Esophagus muscularis mucosa (tissue), 3 donors: ENCODE measurements at regions not wholly inside any gene's neighbourhood (a gene's known extent, or its start where the extent isn't known, plus 50 kb on each side); places are given as distances from the start of the nearest gene placed in this dataset.

Experiments used
- POLR2A ChIP-seq: fragments of 450-650 bp; IDR thresholded peaks from one replicate; pipeline ENCODE4 v1.6.1; 2017; ENCODE audit warnings: antibody characterized with exemption, moderate library complexity, mild to moderate bottlenecking, low read depth
- POLR2AphosphoS5 ChIP-seq, 2 donors: sonication (generic); formaldehyde crosslinking; IDR thresholded peaks; one replicate each; pipeline ENCODE4 v1.6.1; 2017; ENCODE audit warnings: antibody characterized with exemption in 2 of 2
- TF ChIP-seq, protein P1 (sequence below), 3 experiments: fragments of 200-600 bp in 2 of 3; fragments of 450-650 bp in 1 of 3; sonication (generic) in 2 of 3; IDR thresholded peaks; one replicate each; pipeline ENCODE4 v1.5.1; 2017 to 2019; ENCODE audit warnings: antibody characterized with exemption in 3 of 3, mild to moderate bottlenecking in 2 of 3, moderate library complexity in 1 of 3

DNA sequence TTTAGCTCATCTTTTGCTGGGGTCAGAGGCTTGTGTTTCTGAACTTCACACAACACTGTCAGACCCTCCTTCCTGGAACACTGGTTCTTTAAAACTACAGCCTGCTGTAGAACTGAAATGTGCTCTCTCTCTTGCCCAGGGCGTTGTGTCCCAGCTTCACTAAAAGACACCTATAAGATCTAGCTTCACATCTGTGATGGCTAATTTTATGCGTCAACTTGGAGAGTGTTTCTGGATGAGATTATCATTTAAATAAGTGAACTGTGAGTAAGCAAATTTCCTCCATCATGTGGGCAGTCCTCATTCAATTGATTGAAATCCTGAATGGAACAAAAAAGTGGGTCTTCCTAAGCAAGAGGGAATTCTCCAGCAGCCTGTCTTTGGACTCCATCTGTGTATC is 140.3 kb downstream of the OSR1 start:
- TF ChIP-seq, protein P1, sequence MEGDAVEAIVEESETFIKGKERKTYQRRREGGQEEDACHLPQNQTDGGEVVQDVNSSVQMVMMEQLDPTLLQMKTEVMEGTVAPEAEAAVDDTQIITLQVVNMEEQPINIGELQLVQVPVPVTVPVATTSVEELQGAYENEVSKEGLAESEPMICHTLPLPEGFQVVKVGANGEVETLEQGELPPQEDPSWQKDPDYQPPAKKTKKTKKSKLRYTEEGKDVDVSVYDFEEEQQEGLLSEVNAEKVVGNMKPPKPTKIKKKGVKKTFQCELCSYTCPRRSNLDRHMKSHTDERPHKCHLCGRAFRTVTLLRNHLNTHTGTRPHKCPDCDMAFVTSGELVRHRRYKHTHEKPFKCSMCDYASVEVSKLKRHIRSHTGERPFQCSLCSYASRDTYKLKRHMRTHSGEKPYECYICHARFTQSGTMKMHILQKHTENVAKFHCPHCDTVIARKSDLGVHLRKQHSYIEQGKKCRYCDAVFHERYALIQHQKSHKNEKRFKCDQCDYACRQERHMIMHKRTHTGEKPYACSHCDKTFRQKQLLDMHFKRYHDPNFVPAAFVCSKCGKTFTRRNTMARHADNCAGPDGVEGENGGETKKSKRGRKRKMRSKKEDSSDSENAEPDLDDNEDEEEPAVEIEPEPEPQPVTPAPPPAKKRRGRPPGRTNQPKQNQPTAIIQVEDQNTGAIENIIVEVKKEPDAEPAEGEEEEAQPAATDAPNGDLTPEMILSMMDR (IDR thresholded peaks at IDR 0.05) = no peak
- TF ChIP-seq POLR2AphosphoS5 (IDR thresholded peaks at IDR 0.05) = no peak
- TF ChIP-seq POLR2A = no peak
